ENCODE measurements at regions not wholly inside any gene's neighbourhood (a gene's known extent, or its start where the extent isn't known, plus 50 kb on each side); places are given as distances from the start of the nearest gene placed in this dataset.
"Not testable (repeated sequence)": the region's sequence is repeated elsewhere in the genome, so short reads cannot be mapped to it uniquely, and the experiment has no call there.

GRCh38 chr6:147933224-147933623 lies 409.4 kb upstream of the SASH1 start:
- DNase-seq: no peak

GRCh38 chr6:147935656-147936055 lies 407.0 kb upstream of the SASH1 start:
- no peak for DNase-seq

- no peak for DNase-seq
Measured at GRCh38 chr6:147936703-147937470, 405.8 kb upstream of the SASH1 start.

- no peak for DNase-seq
Measured at GRCh38 chr6:147941143-147941542, 401.5 kb upstream of the SASH1 start.

GRCh38 chr6:147942363-147942762 lies 400.3 kb upstream of the SASH1 start:
- DNase-seq: no peak

- DNase-seq: no peak
Measured at GRCh38 chr6:147944122-147944521, 398.5 kb upstream of the SASH1 start.

GRCh38 chr6:147947521-147947920 lies 395.1 kb upstream of the SASH1 start:
- DNase-seq: no peak

- DNase-seq: no peak
Measured at GRCh38 chr6:147949981-147950622, 392.5 kb upstream of the SASH1 start.

- DNase-seq: no peak
Measured at GRCh38 chr6:147950623-147950987, 392.0 kb upstream of the SASH1 start.

GRCh38 chr6:147951726-147952125 lies 390.9 kb upstream of the SASH1 start:
- DNase-seq: no peak

- no peak for DNase-seq
Measured at GRCh38 chr6:147954938-147955337, 387.7 kb upstream of the SASH1 start.

- DNase-seq: no peak
Measured at GRCh38 chr6:147958683-147959082, 384.0 kb upstream of the SASH1 start.

- no peak for DNase-seq
Measured at GRCh38 chr6:147961481-147962141, 381.0 kb upstream of the SASH1 start.

GRCh38 chr6:147965448-147965847 lies 377.2 kb upstream of the SASH1 start:
- DNase-seq: not testable (repeated sequence)

GRCh38 chr6:147970970-147971369 lies 371.7 kb upstream of the SASH1 start:
- DNase-seq: no peak

GRCh38 chr6:147972448-147972847 lies 370.2 kb upstream of the SASH1 start:
- no peak for DNase-seq

- DNase-seq: no peak
Measured at GRCh38 chr6:147973806-147974205, 368.8 kb upstream of the SASH1 start.

GRCh38 chr6:147974376-147974775 lies 368.3 kb upstream of the SASH1 start:
- DNase-seq: no peak

GRCh38 chr6:147977851-147978465 lies 364.7 kb upstream of the SASH1 start:
- DNase-seq: no peak

GRCh38 chr6:147979966-147980365 lies 362.7 kb upstream of the SASH1 start:
- DNase-seq: no peak

GRCh38 chr6:147983581-147984366 lies 358.9 kb upstream of the SASH1 start:
- no peak for DNase-seq

- DNase-seq: no peak
Measured at GRCh38 chr6:147986846-147987245, 355.8 kb upstream of the SASH1 start.

- DNase-seq: no peak
Measured at GRCh38 chr6:147990159-147990558, 352.5 kb upstream of the SASH1 start.

Data from CD4-positive, alpha-beta T cell treated with Interleukin-21 for 1 hour (primary cell).